ENCODE measurements at regions not wholly inside any gene's neighbourhood (a gene's known extent, or its start where the extent isn't known, plus 50 kb on each side); places are given as distances from the start of the nearest gene placed in this dataset.

DNA sequence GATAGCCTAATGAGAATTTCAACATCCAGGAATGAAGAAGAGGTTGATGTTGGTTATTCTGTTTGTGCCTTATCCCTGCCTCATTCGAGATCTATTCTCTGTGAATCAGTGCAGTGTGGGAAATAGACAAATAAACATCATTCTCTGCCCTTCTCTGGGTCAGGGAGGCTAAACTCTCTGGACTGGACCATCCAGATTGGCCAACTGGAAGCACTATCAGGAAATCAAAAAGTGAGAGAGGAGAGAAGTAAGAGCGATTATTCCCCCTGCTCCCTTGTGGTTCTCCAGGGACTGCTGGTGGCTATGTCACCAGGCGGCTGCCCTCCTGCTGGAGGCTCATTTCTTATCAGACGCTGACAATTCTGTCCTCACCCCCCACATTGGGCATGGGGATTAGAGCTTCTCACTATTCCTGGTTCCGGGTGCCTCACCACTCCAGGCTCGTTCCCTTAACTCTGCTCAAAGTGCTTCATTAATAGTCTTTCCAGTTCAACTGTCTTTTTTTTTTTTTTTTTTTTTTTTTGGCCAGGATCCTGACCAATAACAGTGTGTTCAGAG lies 201.7 kb upstream of the RREB1 start:
- peaks cover 5% of the 10 kb centered on the region for H3K27me3 Mint-ChIP-seq (ENCODE audit: low read depth)
- H3K9me3 Mint-ChIP-seq: no peaks in the 10 kb centered on the region
- TF ChIP-seq, protein P1, sequence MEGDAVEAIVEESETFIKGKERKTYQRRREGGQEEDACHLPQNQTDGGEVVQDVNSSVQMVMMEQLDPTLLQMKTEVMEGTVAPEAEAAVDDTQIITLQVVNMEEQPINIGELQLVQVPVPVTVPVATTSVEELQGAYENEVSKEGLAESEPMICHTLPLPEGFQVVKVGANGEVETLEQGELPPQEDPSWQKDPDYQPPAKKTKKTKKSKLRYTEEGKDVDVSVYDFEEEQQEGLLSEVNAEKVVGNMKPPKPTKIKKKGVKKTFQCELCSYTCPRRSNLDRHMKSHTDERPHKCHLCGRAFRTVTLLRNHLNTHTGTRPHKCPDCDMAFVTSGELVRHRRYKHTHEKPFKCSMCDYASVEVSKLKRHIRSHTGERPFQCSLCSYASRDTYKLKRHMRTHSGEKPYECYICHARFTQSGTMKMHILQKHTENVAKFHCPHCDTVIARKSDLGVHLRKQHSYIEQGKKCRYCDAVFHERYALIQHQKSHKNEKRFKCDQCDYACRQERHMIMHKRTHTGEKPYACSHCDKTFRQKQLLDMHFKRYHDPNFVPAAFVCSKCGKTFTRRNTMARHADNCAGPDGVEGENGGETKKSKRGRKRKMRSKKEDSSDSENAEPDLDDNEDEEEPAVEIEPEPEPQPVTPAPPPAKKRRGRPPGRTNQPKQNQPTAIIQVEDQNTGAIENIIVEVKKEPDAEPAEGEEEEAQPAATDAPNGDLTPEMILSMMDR (IDR thresholded peaks at IDR 0.05; ENCODE audit: unreplicated experiment): no peak
- H3K36me3 Mint-ChIP-seq: no peaks in the 10 kb centered on the region
- DNase-seq (ENCODE audit: low spot score in 2 of 2, unreplicated experiment in 2 of 2): no peak
- H3K4me1 Mint-ChIP-seq: peaks cover 7% of the 10 kb centered on the region
- H3K27ac Mint-ChIP-seq: no peak overlapping the region
- no peak overlapping the region for H3K4me3 Mint-ChIP-seq

DNA sequence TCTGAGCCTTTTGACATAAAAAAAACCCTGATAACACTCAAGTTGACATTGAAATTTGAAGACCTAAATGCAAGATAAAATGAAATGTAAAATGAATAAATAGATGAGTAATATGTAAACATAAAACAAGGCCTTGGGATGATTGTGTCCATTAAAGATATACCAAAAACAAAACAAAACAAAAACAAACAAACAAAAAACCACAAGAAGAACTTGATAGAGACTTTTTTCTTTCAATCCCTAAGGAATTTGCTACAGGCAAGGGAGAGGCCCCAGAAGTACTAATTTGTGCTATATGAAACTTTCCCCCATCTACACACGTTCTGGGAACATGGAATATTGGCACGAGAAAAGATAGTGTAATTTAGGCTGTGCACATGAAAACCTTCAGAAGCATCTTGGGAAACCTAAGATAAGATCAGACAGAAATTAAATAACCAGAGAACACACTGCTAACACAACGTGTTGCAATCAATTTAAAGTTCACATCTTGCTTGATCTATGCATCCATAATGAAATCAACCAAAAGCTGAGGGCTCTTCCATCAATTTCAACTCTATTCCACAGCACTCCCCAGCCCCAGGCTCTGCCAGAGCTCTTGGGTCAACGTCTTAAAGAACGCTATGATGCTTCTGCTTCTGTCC lies 201.1 kb upstream of the RREB1 start:
- H3K27me3 Mint-ChIP-seq (ENCODE audit: low read depth): peaks cover 5% of the 10 kb centered on the region
- no peak for DNase-seq (ENCODE audit: low spot score in 2 of 2, unreplicated experiment in 2 of 2)
- H3K9me3 Mint-ChIP-seq: no peaks in the 10 kb centered on the region
- no peaks in the 10 kb centered on the region for H3K36me3 Mint-ChIP-seq
- TF ChIP-seq, protein P1 (IDR thresholded peaks at IDR 0.05; ENCODE audit: unreplicated experiment): no peak
- H3K27ac Mint-ChIP-seq: no peak overlapping the region
- no peak overlapping the region for H3K4me3 Mint-ChIP-seq
- H3K4me1 Mint-ChIP-seq: peaks cover 7% of the 10 kb centered on the region

DNA sequence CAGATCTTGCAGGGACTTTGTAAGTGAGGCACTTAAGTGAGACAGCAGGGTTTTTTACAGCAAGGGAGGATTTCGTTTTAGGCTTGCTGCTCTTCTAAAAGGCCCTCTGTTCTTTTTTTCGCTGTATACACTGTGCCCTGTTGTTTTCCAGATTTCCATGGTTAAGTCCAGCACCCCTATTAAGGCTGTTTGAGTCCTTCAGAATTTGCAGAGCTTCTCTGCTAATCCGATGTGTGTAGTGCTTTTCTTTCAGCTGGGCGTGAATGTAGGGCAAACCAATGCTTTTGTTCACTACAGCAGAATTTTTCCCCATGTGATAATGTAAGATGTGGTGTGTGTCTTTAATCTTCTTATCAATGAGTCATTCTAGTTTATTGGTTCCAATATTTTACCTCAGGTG lies 200.5 kb upstream of the RREB1 start:
- TF ChIP-seq, protein P1 (IDR thresholded peaks at IDR 0.05; ENCODE audit: unreplicated experiment): no peak
- Mint-ChIP-seq H3K27me3 (ENCODE audit: low read depth) (peaks cover 5% of the 10 kb centered on the region), H3K4me1 (peaks cover 11% of the 10 kb centered on the region), H3K4me3 (no peak overlapping the region), H3K36me3 (no peaks in the 10 kb centered on the region), H3K27ac (no peak overlapping the region), H3K9me3 (no peaks in the 10 kb centered on the region)
- no peak for DNase-seq (ENCODE audit: low spot score in 2 of 2, unreplicated experiment in 2 of 2)

DNA sequence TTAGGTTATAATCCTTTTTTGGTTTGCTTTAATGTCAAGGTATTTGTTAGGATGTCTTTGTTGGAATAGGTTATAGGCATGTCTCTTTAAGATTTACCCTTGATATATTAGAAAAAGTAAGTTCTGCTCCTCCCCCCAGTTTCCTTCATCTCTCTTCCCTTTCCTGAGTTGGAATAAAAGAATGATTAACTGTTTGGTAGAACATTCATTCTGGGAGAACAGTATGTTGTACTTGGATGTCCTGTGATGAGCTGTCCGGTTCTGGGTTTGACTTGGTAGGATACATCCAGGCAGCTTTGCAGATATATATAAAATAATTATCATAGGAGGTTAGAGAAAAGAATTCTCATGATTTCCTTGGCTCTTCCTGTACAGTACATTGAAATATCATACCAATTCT lies 199.6 kb upstream of the RREB1 start:
- TF ChIP-seq, protein P1 (IDR thresholded peaks at IDR 0.05; ENCODE audit: unreplicated experiment): no peak
- Mint-ChIP-seq H3K27ac (no peak overlapping the region), H3K27me3 (ENCODE audit: low read depth) (peaks cover 5% of the 10 kb centered on the region), H3K36me3 (no peaks in the 10 kb centered on the region), H3K9me3 (no peaks in the 10 kb centered on the region), H3K4me1 (peaks cover 17% of the 10 kb centered on the region), H3K4me3 (no peak overlapping the region)
- DNase-seq (ENCODE audit: low spot score in 2 of 2, unreplicated experiment in 2 of 2): no peak

DNA sequence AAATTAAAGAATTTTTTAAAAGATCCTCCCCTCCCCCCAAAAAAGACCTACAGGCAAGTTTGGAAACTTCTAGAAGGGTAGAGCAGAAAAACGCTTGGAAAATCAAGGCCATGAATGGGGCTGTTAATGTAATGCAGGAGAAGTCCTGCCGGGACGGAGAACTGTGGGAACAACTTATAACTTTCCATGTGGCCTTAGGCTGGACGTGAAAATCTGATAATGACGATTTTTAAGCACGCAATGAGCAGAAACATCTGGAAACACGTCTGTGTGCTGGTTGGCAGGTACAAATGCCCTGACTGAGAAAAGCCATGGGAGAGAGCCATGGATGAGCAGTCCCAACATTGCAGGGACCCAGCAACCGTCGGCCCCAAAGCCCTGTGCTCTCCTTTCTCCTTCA lies 198.7 kb upstream of the RREB1 start:
- Mint-ChIP-seq H3K4me1 (peaks cover 17% of the 10 kb centered on the region), H3K36me3 (no peaks in the 10 kb centered on the region), H3K27ac (no peak overlapping the region), H3K4me3 (no peak overlapping the region), H3K27me3 (ENCODE audit: low read depth) (peaks cover 5% of the 10 kb centered on the region), H3K9me3 (no peaks in the 10 kb centered on the region)
- TF ChIP-seq, protein P1 (IDR thresholded peaks at IDR 0.05; ENCODE audit: unreplicated experiment): no peak
- no peak for DNase-seq (ENCODE audit: low spot score in 2 of 2, unreplicated experiment in 2 of 2)
